ENCODE measurements at regions not wholly inside any gene's neighbourhood (a gene's known extent, or its start where the extent isn't known, plus 50 kb on each side); places are given as distances from the start of the nearest gene placed in this dataset.
"Not testable (repeated sequence)": the region's sequence is repeated elsewhere in the genome, so short reads cannot be mapped to it uniquely, and the experiment has no call there.

DNA sequence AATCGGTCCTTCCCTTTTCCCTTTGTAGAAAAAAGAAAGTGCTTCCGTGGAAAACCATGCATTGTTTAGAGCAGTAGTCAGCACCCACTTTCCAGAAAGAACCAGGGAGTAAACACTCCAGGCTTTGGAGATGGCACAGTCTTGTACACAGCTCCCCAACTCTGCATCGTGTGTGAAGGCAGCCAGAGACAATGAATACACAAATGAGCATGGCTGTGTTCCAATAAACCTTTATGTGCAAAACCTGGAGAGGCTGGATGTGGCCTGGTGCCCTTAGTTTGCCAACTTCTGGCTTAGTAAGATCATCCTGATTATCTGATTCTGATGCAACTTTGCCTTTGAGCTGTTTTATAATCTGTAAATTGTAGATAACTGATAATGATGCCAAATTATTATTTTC is 463.4 kb upstream of the TMEM132C start:
- DNase-seq (ENCODE audit: low read depth, low spot score): no peak
- no peak overlapping the region for H3K4me3 ChIP-seq (ENCODE audit: low read length)

DNA sequence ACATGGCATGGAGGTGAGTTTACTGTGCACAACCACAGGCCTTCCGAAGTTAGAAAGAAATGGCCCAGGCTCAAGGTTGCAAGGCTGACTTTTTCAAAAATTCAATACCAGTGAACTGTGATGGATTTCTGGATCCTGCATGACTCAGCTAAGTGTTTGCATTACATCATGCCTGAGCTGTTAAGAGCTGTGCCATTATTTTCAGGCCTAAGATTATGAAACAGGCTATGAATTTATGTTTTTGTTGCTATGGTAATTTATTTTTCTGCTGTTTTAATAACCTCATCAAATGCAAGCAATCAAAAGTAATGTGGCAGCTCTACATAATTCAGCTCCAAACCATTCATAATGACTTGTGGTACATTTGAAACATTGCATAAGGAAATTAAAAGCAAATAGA is 457.7 kb upstream of the TMEM132C start:
- no peak overlapping the region for H3K4me3 ChIP-seq (ENCODE audit: low read length)

DNA sequence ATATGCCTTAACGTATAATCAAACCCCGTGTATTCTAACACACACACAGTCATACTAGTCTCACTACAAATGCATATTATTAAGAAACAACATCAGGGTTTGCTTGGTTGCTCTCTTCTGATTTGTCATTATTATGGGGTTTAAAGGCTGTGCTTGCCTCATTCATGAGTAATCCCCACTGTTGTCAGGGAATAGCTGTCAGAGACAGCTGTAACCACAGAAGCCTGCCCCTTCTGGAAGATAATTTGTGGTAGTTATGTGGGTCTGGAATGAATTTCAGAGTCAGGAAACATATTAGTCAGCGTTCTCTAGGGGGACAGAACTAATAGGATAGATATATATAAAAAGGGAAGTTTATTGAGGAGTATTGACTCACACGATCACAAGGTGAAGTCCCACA is 456.9 kb upstream of the TMEM132C start:
- H3K4me3 ChIP-seq (ENCODE audit: low read length): no peak overlapping the region
- no peak for DNase-seq (ENCODE audit: low read depth, low spot score)

More for the DNA sequence above, 457.7 kb upstream of the TMEM132C start:
- no peak for DNase-seq (ENCODE audit: low read depth, low spot score)

DNA sequence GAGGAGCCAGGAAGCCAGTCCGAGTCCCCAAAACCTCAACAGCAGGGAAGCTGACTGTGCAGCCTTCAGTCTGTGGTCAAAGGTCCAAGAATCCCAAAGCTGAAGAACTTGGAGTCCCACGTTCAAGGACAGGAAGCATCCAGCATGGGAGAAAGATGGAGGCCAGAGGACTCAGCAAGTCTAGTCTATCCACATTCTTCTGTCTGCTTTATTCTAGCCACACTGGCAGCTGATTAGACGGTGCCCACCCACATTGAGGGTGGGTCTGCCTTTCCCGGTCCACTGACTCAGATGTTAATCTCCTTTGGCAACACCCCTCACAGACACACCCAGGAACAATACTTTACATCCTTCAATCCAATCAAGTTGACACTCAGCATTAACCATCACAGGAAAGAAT is 456.5 kb upstream of the TMEM132C start:
- DNase-seq (ENCODE audit: low read depth, low spot score); H3K4me3 ChIP-seq (ENCODE audit: low read length): not testable (repeated sequence)

DNA sequence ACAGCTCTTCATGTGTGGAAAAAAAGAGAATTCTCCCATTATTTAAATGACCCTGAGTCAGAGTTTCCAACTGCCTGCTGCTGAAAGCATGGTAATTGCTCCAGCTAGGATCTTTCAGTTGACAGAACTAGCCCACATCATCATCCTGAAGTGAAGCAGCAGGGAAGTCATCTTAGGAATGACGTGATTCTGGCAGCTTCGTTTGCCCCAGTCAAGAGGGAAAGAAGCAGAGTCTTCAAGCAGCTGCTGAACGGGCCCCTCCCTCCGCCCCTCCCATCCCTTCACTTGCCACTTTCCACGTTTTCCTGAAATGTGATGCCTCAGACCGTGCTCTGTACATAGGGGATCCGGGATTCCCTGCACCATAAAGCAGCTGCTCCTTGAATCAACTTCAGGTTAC is 455.0 kb upstream of the TMEM132C start:
- H3K4me3 ChIP-seq (ENCODE audit: low read length): no peak overlapping the region
- no peak for DNase-seq (ENCODE audit: low read depth, low spot score)

DNA sequence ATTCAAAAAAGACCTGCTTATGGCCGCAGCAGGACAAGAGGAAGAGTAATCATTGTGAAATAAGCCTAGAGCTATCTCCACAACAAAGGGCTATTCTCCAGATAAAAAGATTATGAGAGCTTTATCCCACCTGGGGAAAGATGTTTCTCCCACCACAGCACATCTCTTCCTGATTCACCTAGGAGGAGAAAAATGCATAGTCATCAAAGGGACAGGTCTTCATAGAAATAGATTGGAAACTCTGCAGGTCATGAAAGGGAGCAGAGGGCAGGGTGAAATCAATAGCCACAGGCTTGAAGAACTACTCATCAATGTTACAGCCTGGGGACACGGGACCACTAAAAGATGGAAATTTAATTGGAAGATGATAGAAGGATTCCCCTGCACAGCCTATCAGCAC is 453.8 kb upstream of the TMEM132C start:
- no peak overlapping the region for H3K4me3 ChIP-seq (ENCODE audit: low read length)
- no peak for DNase-seq (ENCODE audit: low read depth, low spot score)

DNA sequence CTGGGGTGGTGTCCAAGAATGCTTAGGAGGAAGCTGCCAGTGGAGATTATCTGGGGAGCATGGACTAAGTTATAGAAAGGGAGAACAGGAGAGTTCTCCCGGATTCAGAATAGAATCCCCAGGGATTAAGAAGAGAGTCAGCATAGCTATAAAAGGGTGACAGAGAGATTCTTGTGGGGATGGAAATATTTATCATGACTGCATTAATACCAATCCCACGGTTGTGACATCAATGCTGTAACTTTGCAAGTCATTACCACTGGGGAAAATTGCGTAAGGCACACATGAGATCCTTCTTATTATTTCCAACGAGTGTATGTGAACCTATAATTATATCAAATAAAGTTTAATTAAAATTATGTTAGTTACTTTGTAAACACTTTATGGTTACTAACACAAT is 447.9 kb upstream of the TMEM132C start:
- H3K4me3 ChIP-seq (ENCODE audit: low read length): no peak overlapping the region
- no peak for DNase-seq (ENCODE audit: low read depth, low spot score)

DNA sequence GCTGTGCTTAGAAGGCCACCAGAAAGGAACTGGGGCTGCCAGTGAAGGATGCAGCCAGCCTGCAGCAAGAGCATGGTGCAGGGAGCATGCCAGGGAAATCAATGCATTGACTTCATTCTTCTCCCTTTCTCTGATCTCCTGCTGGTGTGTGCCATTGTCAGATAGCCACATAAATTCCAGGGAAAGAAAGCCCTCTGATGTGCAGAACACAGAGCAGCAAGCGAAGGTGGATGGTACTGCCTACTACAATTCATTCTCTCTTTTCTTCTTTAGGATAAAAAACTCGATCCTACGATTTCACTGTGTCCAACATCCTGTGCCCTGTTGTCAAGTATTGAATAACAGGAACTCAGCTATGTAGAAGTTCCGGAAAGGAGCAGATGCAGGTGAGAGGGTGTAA is 446.7 kb upstream of the TMEM132C start:
- no peak for DNase-seq (ENCODE audit: low read depth, low spot score)
- no peak overlapping the region for H3K4me3 ChIP-seq (ENCODE audit: low read length)

DNA sequence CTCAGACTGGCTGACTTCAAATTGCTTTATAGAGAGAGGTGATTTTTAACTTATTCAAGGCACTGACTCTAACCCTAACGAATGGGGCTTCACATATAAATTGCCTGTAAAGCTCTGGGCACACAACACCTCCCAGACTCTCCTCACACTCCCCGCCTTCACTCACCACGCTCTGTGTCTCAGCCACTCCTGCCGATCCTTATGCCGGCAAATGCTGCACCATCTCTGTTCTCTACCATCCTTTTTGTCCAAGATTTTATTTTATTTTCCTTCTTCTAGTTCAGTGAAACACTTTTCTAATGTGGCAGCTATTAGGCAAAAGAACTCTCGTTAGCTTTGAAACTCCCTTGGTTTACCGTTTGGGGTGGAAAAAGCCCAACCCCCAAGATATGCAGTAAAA is 446.1 kb upstream of the TMEM132C start:
- no peak for DNase-seq (ENCODE audit: low read depth, low spot score)
- H3K4me3 ChIP-seq (ENCODE audit: low read length): no peak overlapping the region

DNA sequence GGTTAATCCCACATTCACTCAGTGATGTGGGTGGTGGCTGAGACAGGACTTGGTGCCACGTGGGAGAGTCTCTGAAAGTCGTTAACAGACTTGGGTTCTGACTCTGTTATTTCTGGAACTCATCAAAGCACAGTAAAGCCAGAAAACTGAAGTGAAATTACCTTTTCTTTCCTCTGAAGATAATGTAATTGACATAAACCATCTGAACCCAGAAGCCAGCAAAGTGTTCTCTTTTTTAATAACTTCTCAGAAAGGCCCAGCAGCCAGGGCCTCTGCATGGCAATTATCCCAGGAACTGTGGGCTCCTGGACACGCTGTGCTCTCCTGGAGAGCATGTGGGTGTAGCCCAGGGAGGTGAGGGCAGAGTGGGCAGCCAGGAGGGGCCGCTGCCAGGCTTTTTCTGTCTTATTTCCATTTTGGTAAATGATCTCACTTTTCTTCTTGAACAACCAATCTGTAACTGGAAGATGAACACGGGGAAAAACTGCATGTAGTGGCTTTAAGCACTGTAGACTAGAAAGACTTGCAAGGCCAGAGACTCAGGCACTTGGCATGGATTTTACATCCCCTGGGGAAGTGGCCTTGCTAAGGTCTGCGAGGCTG is 444.1 kb upstream of the TMEM132C start:
- no peak for DNase-seq (ENCODE audit: low read depth, low spot score)
- H3K4me3 ChIP-seq (ENCODE audit: low read length): no peak overlapping the region

DNA sequence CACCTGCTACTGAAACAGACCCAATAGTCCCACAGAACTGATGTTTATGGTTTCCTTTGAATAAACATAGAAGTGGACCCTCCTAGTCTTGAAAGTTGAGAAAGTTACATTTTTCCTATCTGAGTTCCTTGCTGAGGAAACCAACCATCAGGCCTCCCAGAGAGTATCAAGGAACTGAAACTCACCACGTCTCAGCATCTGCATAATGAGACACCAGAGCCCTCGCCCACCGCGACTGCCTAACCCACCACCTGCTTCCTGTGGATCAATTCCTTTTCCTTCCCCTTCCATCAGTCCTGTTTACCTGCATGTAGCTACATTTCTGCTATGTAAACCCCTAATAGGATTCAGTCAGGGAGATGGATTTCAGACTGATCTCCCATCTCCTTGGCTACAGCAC is 443.2 kb upstream of the TMEM132C start:
- DNase-seq (ENCODE audit: low read depth, low spot score): no peak
- H3K4me3 ChIP-seq (ENCODE audit: low read length): no peak overlapping the region

DNA sequence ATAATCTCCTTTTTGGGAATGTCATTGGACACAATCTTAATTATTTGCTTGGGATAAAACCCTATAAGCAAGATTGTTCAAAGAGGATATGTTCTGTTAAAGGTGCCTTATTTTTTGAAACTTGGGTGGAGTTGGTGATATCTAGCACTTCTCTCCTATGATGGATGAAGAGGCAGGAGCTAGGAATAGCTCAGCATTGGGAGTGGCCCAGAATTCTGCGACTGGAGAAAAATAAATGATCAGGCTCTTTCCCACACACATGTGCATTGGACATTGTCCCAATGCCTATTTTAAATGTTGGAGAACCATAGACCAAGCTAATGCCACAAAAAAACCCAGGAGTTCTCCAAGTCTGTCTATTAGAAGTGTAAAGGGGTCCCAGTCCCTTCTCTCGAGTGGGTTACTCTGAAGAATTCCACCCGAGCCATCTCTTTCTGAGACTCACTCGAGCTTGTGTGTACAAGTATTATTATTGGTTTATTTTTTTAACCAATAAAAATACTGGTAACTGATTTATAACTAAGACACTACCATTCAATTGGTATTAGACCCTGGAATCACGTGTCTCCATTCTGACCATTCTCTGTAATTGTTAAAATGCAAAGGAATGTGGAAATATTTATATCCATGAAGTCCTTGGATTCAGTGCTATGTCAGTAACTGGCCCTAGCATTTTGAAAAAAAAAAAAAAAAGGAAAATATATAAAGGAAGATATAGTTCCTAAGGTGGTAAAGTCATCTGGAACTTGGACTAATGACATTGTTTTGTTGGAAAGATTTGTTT is 437.5 kb upstream of the TMEM132C start:
- no peak overlapping the region for H3K4me3 ChIP-seq (ENCODE audit: low read length)
- DNase-seq (ENCODE audit: low read depth, low spot score): no peak

DNA sequence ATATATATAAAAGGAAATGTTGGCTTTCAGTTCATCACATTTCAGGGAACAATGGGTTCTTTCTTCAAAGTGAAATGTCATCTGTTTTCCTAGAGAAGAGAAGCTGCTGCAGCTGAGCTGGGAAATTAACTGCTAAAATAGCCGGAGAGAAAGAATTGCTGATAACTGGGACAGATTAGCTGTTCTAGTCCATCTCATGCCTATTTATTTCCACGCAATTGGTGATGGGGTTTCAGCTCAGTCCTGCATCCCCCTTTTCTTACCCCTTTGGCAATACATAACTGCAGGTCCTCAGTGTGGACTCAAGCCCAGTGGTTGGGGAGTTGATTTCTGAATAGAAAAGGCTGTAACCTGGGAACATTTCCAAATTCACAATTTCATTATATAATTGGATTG is 436.9 kb upstream of the TMEM132C start:
- no peak for DNase-seq (ENCODE audit: low read depth, low spot score)
- H3K4me3 ChIP-seq (ENCODE audit: low read length): no peak overlapping the region

DNA sequence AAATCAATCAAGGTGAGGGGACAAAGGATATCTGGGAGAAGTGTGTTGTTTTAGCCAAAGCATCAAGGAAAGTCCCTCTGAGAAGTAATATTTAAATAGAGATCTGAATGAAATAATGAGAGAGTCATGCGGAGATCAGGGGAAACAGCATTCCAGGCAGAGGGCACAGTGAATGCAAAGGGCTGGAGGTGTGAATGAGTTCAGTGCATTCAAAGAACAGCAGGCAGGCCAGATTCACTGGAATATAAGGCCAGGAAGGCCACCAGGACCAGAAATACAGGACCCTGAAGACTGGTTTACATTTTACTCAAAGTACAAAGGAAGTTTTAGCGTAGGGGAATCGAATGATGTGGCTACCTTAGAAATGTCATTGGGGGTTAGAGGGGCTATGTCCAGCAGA is 436.2 kb upstream of the TMEM132C start:
- H3K4me3 ChIP-seq (ENCODE audit: low read length): no peak overlapping the region
- DNase-seq (ENCODE audit: low read depth, low spot score): no peak

DNA sequence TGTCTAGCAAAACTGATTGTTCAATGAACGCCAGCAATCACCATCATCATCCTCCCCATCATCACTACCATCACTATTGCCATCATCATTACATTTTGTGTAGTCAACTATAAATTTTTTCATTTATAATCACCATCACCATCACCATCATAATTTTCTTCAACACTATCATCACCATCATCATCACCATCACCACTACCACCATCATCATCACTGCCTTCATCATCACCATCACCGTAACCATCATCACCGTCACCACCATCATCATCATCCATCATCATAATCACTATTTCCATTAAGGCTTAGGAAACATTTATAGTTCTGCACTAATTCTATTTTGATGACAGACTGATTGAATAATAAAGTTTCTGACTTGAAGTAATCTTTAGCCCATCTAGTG is 434.8 kb upstream of the TMEM132C start:
- DNase-seq (ENCODE audit: low read depth, low spot score): no peak
- H3K4me3 ChIP-seq (ENCODE audit: low read length): no peak overlapping the region

DNA sequence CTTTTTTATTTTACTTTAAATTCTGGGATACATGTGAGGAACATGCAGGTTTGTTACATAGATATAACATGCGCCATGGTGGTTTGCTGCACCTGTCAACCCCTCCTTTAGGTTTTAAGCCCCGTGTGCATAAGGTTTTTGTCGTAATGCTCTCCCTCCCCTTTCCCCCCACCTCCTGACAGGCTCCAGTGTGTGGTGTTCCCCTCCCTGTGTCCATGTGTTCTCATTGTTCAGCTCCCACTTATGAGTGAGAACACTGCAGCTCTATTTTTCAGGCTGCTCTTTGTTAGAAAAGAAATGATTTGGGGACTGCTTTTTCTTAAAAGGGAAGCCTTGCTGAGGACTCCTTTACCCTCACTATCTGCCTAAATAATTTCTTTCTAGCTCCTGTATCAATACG is 430.2 kb upstream of the TMEM132C start:
- not testable (repeated sequence) for DNase-seq (ENCODE audit: low read depth, low spot score); H3K4me3 ChIP-seq (ENCODE audit: low read length)

DNA sequence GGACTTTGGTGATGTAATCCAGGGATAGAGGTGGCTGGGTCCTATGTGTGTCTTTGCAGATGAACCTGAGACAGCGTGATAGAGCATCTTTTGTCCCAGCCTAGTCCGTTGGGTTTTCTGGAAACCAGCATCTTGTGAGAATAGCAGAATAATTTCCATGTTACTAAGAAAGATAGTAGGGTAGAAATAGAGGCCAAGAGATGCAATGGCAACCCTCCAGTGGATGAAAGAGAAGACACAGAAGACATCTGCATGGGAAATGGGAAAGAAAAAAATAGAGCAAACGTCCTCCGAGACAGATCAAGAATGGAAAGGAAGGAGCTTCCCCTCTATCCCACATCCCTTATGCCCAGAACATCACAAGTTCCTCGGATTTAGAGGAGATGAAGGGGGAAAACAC is 409.3 kb upstream of the TMEM132C start:
- no peak overlapping the region for H3K4me3 ChIP-seq (ENCODE audit: low read length)
- no peak for DNase-seq (ENCODE audit: low read depth, low spot score)

DNA sequence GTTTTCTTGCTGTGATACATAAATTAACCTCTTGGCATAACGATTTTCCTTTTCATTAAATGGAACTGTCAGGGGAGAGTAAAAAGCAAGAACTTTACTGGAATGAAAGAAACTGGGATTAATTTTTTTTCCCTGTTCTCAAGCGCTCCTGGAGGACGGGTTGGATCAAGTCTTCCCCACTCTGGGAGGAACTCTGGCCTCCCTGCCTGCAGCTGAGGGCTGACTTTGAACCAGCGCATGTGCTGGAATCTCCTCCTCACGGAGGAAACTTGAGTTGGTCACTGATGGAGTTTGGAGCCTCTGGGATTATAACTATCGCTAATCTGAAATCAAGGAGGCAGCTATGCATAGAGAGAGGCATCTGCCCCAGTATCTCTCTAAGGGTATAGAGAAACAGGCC is 406.4 kb upstream of the TMEM132C start:
- no peak overlapping the region for H3K4me3 ChIP-seq (ENCODE audit: low read length)
- no peak for DNase-seq (ENCODE audit: low read depth, low spot score)

DNA sequence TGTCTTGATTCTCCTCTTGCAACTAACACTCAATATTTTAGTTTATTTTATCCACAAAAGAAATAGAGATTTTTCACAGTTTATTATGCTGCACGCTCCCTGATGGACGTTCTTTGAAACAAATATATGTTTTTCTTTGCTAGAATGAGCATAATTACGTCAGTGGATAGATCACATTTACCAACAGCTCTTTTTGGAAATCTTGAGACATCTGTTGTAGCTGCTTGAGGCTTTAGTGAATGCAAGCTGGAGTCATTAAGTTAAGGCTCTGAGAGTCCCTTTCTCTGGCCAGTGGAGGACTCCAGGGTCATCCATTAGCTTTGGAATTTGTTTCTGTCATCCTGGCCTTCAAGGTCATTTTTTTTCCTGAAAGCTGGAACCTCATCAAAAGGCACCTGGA is 405.6 kb upstream of the TMEM132C start:
- H3K4me3 ChIP-seq (ENCODE audit: low read length): no peak overlapping the region
- no peak for DNase-seq (ENCODE audit: low read depth, low spot score)

DNA sequence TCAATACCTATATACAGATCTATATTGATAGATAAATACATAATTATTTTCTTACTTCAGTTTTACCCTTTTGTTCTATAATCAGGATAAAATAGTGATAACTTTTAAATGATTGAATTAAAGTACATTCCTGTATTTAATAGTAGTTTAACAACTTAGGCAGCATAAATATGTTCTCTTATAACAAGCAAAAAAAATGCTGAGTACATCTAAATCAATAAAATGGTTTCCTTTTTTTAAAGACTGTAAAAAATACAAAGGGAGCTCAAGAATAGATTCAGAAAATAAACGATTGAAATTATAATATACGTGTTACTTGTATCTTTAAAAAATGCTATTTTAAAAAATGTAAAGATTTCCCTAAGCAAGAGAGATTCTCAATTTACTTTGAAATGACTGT is 393.7 kb upstream of the TMEM132C start:
- H3K4me3 ChIP-seq (ENCODE audit: low read length): no peak overlapping the region
- no peak for DNase-seq (ENCODE audit: low read depth, low spot score)

Measured in Jurkat, Clone E6-1 (cell line).